HG03439 (cell line): ENCODE measurements at regions not wholly inside any gene's neighbourhood (a gene's known extent, or its start where the extent isn't known, plus 50 kb on each side); places are given as distances from the start of the nearest gene placed in this dataset.
"Not testable (repeated sequence)": the region's sequence is repeated elsewhere in the genome, so short reads cannot be mapped to it uniquely, and the experiment has no call there.

Source experiments
- ATAC-seq: cut with Tn5 transposase; IDR thresholded peaks from one replicate; pipeline ENCODE4 v1.9.1; 2021; ENCODE audit warnings: mild to moderate bottlenecking, moderate library complexity; ENCODE audit not compliant: unreplicated experiment

DNA sequence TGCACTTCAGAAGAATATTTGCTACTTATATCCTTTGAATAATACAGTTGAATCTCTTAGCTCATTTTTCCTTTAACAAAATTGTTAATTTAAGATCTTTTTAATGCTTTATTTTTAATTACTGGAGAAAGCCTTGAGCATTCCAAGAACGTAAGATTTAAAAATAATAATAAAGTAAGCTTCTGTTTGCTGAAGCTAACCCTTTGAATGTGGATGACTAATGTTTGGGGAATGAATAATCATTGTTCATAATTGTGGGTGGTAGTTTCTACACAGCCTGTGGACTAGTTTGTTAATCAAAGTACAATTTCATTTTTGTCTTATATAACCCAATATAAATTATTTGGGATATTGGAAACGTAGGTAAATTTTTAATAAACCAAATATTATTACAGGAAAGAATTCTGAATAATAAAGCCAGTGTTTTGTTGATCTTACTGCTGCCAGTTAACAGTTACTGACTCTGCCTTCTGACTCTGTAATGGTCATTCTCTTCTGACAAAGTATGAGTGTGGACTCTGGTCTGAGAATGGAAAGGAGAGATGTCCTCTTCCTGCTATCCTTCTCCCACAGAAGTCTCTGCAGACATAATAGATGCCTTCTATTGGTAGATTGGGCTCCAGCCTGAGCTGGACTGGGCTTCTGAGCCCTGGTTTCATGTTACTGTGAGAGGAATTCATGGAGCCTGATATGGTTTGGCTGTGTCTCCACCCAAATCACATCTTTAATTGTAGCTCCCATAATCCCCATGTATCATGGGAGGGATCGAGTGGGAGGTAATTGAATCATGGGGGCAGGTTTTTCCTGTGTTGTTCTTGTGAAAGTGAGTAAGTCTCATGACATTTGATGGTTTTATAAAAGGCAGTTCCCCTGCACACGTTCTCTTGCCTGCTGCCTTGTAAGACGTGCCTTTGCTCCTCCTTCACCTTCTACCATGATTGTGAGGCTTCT lies 292.7 kb upstream of the SLC39A10 start:
- ATAC-seq: no peak

GRCh38 chr2:195363496-195363895 lies 293.5 kb upstream of the SLC39A10 start:
- no peak for ATAC-seq

GRCh38 chr2:195360242-195360641 lies 296.8 kb upstream of the SLC39A10 start:
- ATAC-seq: no peak

DNA sequence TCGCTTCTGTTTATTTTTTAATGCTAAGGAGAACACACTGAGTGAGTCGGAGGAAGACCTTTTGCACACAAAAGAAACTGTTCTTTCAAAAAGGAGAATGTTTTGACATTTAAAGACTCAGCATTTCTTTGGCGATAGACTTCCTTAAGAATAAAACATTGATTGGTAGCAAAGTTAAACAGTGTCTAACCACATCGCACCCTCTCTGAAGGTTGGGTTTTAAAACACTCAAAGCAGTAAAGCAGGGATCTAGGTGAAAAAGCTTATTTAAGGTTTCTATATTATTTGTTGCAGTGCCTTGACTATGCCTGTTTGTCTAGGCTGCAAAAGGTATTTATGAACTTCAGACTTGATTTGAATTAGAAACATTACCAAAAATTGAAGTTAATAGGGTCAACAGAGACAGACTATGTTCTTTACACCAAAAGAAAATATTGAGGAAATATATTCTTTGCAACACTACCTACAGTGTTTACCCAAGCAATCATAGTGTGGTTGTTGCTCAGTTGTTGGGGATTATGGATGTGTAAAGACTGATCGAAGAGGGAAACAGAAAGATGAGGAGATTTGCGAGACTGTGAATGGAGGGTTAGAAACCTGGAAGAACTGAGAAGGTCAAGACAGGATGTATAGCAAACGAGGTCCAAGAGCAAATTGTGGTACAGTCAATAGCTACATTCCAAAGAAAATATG lies 297.8 kb upstream of the SLC39A10 start:
- no peak for ATAC-seq

GRCh38 chr2:195356920-195357440 lies 300.0 kb upstream of the SLC39A10 start:
- ATAC-seq: no peak

DNA sequence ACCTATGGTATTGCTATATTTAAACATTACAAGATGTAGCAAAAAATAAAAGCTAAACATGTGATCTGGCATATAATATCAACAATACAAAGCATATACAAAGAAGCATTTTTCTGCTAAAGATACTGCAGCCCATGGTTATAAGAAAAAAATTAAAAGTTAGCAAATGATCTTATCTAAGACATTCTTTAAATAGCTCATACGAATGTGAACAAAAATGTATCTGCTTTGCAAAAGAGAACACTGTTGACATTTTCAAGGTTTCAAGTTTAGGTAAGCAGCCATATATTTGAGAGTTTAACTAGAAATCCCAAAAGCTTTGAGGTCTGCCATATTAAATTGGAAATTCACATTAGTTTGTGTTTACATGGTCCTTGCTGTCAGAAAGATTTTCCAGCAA lies 301.0 kb upstream of the SLC39A10 start:
- no peak for ATAC-seq

DNA sequence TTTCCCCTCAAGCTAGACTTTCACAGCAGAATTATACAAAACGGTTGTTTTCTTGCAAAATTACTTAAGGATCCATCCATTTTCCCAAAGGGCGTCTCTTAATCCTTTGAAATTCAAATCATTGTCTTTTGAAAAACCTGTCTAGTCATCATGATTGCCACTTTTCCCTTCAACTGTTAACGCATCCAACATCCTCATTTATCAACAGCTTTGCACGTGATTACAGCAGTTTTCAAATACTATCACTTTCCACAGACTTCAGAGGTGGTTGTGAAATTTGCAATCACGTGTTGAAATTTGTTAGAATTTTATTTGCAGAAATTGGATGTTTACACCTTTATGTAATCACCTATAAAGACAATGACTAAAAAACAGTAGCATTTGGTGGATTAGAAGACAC lies 304.4 kb upstream of the SLC39A10 start:
- ATAC-seq: no peak

DNA sequence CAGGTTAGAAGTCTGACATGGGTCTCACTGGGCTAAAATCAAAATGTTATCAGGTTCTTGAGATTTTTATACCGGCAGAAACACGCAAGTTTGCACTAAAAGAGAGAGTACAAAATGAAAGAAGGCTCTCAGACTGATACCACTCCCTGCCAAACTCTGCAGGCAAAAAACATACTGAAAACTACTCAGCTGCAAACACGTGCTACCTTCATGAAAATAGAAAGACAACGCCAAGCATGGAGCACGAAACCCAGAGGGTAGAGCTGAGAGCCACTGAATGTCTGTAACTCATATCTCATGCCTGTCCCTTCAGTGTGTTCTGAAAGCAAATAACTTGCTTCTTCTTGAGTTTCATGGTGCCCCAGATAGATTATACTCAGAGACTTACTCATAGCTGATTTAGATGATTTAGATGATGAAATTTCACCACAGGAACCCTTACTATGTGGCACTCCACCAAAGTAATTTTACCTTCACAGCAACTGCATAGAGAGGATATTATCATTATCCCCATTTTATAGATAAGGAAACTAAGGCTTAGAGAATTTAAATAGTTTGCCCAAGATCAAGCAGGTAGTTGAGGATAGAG lies 313.0 kb upstream of the SLC39A10 start:
- peak; percentile 66 for ATAC-seq

DNA sequence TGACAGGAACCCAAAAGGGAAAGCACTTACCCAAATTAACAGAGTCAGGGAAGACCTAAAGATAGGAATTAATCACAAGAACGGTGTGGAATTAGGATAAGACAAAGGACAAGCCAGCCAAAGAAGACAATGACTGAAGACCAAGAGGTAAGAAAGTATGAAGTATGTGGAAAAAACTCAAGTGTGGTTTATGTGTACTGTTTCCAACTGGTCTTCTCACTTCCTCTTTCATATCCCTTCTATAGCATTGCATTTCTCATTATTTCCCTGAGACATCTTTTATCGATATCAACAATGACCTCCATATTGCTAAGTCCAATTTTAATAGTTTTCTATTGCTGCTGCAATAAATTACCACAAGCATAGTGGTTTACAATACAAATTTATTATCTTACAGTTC lies 313.5 kb upstream of the SLC39A10 start:
- ATAC-seq: peak; percentile 36

DNA sequence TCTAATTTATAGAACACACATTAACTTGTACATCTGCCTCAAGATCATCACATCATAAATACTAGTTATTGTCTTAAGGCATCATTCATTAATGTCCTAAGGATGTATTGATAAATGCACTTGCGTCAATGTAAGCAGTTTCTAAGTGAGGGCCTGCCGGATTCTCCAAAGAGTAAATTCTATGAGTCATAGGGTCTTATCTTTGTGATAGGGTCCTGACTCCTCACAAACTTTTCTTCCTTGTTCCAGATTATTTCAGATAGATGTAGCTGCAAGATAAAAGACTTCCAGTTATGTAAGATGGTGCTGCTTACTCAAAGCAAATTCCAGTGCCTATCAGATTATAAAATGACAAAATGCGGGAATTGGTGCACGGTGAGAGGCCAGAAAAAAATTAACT lies 315.0 kb upstream of the SLC39A10 start:
- ATAC-seq: no peak

DNA sequence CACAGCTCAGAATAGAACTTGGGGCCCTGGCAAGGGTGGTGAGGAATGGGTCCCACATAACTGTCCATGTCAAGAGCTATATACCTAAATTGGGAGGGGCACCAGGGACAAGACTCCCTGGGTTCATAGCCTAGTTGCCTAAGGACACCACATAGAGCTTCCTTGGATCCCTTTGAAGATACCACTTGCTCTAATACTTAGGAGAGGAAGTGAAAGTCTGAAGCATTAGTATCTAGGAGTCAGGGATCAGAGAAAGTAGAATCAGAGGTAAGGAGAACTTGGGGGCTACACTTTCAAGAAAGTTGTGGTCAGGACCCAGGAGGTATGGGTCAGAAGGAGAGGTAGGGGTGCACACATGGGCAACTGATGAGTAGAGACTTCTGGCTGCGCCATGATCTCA lies 318.2 kb upstream of the SLC39A10 start:
- ATAC-seq: no peak

- no peak for ATAC-seq
These were observed 319.4 kb upstream of the SLC39A10 start for GRCh38 chr2:195337597-195337996.

GRCh38 chr2:195333869-195334268 lies 323.2 kb upstream of the SLC39A10 start:
- ATAC-seq: no peak

GRCh38 chr2:195331966-195332365 lies 325.1 kb upstream of the SLC39A10 start:
- no peak for ATAC-seq

DNA sequence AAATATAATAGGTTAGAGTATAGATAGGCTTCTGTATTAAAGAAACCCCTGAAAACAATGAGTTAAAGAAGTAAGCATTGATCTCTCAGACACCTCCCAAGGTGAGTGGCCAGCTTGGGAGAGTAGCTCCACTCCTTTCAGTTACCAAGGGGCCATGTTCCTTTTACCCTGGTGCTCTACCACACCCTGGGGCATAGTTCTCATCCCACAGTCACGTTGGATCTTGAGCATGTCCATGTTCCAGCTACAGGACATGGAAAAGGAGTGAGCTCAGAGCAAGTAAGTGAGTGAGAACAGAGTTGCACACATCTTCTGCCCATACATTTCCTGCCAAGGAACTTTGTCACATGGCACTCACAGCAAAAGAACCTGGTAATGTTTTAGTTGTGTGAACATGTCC lies 325.9 kb upstream of the SLC39A10 start:
- no peak for ATAC-seq

DNA sequence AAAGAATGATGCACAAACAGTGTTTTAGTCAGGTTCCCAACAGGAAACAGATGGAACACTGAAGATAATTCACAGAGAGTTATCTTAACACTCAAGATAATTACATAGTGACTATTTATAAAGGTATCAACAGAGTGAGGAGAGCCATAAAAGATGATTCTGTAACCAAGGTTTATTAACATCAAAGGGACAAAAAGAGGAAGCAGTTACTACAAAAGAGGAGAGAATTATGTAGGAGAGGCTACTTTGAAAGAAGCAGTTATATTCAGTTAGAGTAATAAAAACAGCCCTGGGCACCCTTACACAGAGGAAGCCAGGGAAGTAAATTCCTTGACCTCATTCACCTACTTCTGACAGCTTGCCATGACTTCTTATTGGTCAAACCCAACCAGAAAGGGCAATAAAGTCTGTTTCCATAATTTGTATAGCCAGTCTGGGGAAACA lies 326.5 kb upstream of the SLC39A10 start:
- no peak for ATAC-seq

- ATAC-seq: not testable (repeated sequence)
These were observed 327.2 kb upstream of the SLC39A10 start for GRCh38 chr2:195329784-195330183.

DNA sequence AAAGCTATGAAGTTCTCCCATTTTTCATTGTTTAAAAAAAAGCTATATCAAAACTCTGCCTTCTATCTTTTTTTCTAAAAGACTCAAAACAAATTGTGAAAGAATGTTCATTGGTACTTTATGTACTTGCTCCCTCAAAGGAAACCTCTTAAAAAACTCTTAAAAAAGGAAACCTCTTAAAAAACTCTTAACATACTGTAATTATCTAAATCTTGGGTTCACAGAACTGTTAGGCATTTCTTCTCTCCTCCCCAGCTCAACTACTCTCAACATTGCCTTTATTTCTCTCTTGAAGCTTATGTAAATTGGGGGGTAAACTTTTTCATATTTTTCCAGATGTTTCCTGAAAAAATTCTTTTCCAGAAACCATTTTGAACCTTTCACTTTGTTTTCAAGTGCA lies 330.5 kb upstream of the SLC39A10 start:
- no peak for ATAC-seq

- ATAC-seq: no peak
These were observed 334.7 kb upstream of the SLC39A10 start for GRCh38 chr2:195322324-195322723.

DNA sequence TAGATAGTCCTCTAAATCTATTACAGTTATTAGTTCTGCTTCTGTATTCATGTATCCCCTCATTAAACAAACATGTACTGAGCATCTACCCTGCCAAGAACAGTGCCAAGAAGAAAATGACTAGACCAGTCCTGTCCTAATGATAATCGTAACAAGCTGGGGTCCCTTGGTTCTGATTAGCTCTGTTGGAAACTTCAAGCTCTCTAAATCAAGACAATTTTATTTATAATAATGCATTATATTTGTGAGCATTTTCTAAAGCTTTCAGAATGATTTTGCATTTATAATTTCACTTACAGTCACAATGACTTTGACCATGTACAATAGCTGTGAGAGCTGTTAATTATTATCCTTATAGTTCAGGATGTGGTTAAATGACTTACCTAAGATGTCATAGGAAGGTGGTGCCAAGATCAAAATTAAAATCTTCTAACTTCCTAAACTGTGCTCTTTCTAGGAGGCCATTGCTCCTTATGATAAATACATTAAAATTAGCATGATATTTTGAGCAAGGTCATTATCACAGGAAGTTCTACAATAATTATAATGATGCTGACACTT lies 336.5 kb upstream of the SLC39A10 start:
- no peak for ATAC-seq
